IMR-90 (cell line): ENCODE measurements at regions not wholly inside any gene's neighbourhood (a gene's known extent, or its start where the extent isn't known, plus 50 kb on each side); places are given as distances from the start of the nearest gene placed in this dataset.

ENCODE experiments used
- ATAC-seq: fragments of 200-7000 bp; cut with Tn5 transposase; 2 replicates; pipeline ENCODE4 v1.9.1; 2020; ENCODE audit warnings: low read depth, mild to moderate bottlenecking, moderate library complexity
- BruUV-seq: library from RNA; stranded (reverse); fragments of 400-500 nt; replicated peaks from 2 replicates; lab custom pipeline; 2021; lab: Mats Ljungman, UMichigan
- CTCF ChIA-PET: fragments of 300-600 bp; formaldehyde crosslinking; extraction: SDS; loops from one replicate; lab custom pipeline; 2021; ENCODE audit warnings: antibody characterized with exemption; lab: Yijun Ruan, JAX
- POLR2A ChIA-PET: fragments of 300-600 bp; sonication (Branson Sonifier 250); formaldehyde crosslinking; loops from one replicate; lab custom pipeline; 2022; ENCODE audit warnings: antibody characterized with exemption; ENCODE audit not compliant: unreplicated experiment; lab: Charles Lee
- DNase-seq: peaks from one replicate; pipeline ENCODE4 v3.0.0; 2013
- H2AFZ ChIP-seq: replicated peaks from 2 replicates; pipeline ENCODE3; 2013; ENCODE audit warnings: low read length, mild to moderate bottlenecking; ENCODE audit not compliant: poor library complexity
- H2AK5ac ChIP-seq: 2 replicates; pipeline ENCODE4 v1.6.1; 2013; ENCODE audit warnings: low read depth, low read length, inconsistent platforms
- H2AK9ac ChIP-seq: replicated peaks from 2 replicates; pipeline ENCODE3; 2013; ENCODE audit warnings: mild to moderate bottlenecking, low read depth, low read length, moderate library complexity; ENCODE audit not compliant: poor library complexity
- H2BK120ac ChIP-seq: 2 replicates; pipeline ENCODE4 v1.6.1; 2013; ENCODE audit warnings: low read depth, low read length, inconsistent platforms
- H2BK15ac ChIP-seq: 3 replicates; pipeline ENCODE4 v1.6.1; 2013; ENCODE audit warnings: low read depth, low read length, inconsistent platforms
- H2BK20ac ChIP-seq: 2 replicates; pipeline ENCODE4 v1.6.1; 2013; ENCODE audit warnings: low read depth, mild to moderate bottlenecking, inconsistent platforms, low read length, moderate library complexity
- H2BK5ac ChIP-seq: 2 replicates; pipeline ENCODE4 v1.6.1; 2013; ENCODE audit warnings: mild to moderate bottlenecking, low read depth, low read length, inconsistent platforms; ENCODE audit not compliant: poor library complexity, severe bottlenecking
- H3K14ac ChIP-seq: replicated peaks from 2 replicates; pipeline ENCODE4 v1.6.1; 2013; ENCODE audit warnings: low read depth, low read length, inconsistent platforms
- H3K18ac ChIP-seq: 2 replicates; pipeline ENCODE4 v1.6.1; 2013; ENCODE audit warnings: low read depth, low read length, control low read depth
- H3K23ac ChIP-seq: 2 replicates; pipeline ENCODE4 v1.6.1; 2013; ENCODE audit warnings: low read depth, low read length, inconsistent platforms
- H3K27ac ChIP-seq: 2 replicates; pipeline ENCODE4 v1.5.1; 2013; ENCODE audit warnings: mild to moderate bottlenecking, control low read depth, low read length; ENCODE audit not compliant: insufficient read depth
- H3K27me3 ChIP-seq: 2 replicates; pipeline ENCODE4 v1.6.1; 2013; ENCODE audit warnings: low read length; ENCODE audit not compliant: control insufficient read depth, insufficient read depth
- H3K36me3 ChIP-seq: 2 replicates; pipeline ENCODE4 v1.6.1; 2013; ENCODE audit warnings: low read length, mixed read lengths; ENCODE audit not compliant: control insufficient read depth, insufficient read depth
- H3K4ac ChIP-seq: 2 replicates; pipeline ENCODE4 v1.6.1; 2013; ENCODE audit warnings: low read depth, low read length, inconsistent platforms
- H3K4me1 ChIP-seq: 2 replicates; pipeline ENCODE4 v1.6.1; 2013; ENCODE audit warnings: low read length, mixed read lengths; ENCODE audit not compliant: control insufficient read depth, insufficient read depth
- H3K4me2 ChIP-seq: 2 replicates; pipeline ENCODE4 v1.6.1; 2013; ENCODE audit warnings: low read depth, mild to moderate bottlenecking, control low read depth, low read length, moderate library complexity
- H3K4me3 ChIP-seq: 2 replicates; pipeline ENCODE4 v1.5.1; 2013; ENCODE audit warnings: low read depth, mild to moderate bottlenecking, control low read depth, low read length, moderate library complexity; ENCODE audit not compliant: insufficient read depth
- H3K56ac ChIP-seq: 2 replicates; pipeline ENCODE4 v1.6.1; 2013; ENCODE audit warnings: low read length, inconsistent platforms; ENCODE audit not compliant: insufficient read depth; ENCODE audit errors: extremely low read depth
- H3K79me1 ChIP-seq, 2 experiments: 2 replicates each; pipeline ENCODE4 v1.6.1; 2013; ENCODE audit warnings: low read length in 2 of 2, inconsistent platforms in 1 of 2, low read depth in 1 of 2
- H3K9ac ChIP-seq: 2 replicates; pipeline ENCODE4 v1.6.1; 2013; ENCODE audit warnings: low read depth, low read length, control low read depth
- H3K9me1 ChIP-seq: 2 replicates; pipeline ENCODE4 v1.6.1; 2013; ENCODE audit warnings: low read length, inconsistent platforms; ENCODE audit not compliant: insufficient read depth
- H3K9me3 ChIP-seq: 2 replicates; pipeline ENCODE4 v1.6.1; 2013; ENCODE audit warnings: low read length; ENCODE audit not compliant: control insufficient read depth, insufficient read depth
- H4K20me1 ChIP-seq: 2 replicates; pipeline ENCODE4 v1.6.1; 2013; ENCODE audit warnings: low read length, inconsistent platforms; ENCODE audit not compliant: insufficient read depth
- H4K5ac ChIP-seq: 2 replicates; pipeline ENCODE4 v1.6.1; 2013; ENCODE audit warnings: mild to moderate bottlenecking, low read depth, low read length, control low read depth
- H4K8ac ChIP-seq, 2 experiments: 2 replicates each; pipeline ENCODE4 v1.6.1; 2013; ENCODE audit warnings: low read depth in 2 of 2, low read length in 2 of 2, control low read depth in 1 of 2, inconsistent platforms in 1 of 2
- H4K91ac ChIP-seq: 2 replicates; pipeline ENCODE4 v1.6.1; 2013; ENCODE audit warnings: low read depth, low read length, inconsistent platforms; ENCODE audit not compliant: insufficient read depth
- BHLHE40 ChIP-seq: fragments of 150-350 bp; IDR thresholded peaks from 2 replicates; pipeline ENCODE4 v1.6.1; 2016; ENCODE audit warnings: mild to moderate bottlenecking, low read depth, low read length
- CEBPB ChIP-seq: IDR thresholded peaks from 2 replicates; pipeline ENCODE4 v1.6.1; 2012; ENCODE audit warnings: low read depth, low read length, improper control_type of control experiment
- CHD1 ChIP-seq: IDR thresholded peaks from 2 replicates; pipeline ENCODE4 v1.6.1; 2012; ENCODE audit warnings: low read depth, low read length, improper control_type of control experiment
- CTCF ChIP-seq: conservative IDR thresholded peaks from 2 replicates; pipeline ENCODE4 v1.5.1; 2012; ENCODE audit warnings: mild to moderate bottlenecking, low read depth, low read length, improper control_type of control experiment
- FOS ChIP-seq: fragments of 150-350 bp; IDR thresholded peaks from 2 replicates; pipeline ENCODE4 v1.6.1; 2016; ENCODE audit warnings: low read depth, low read length
- MAFK ChIP-seq: IDR thresholded peaks from 2 replicates; pipeline ENCODE4 v1.6.1; 2012; ENCODE audit warnings: low read depth, low read length, improper control_type of control experiment
- MAZ ChIP-seq: IDR thresholded peaks from 2 replicates; pipeline ENCODE4 v1.6.1; 2012; ENCODE audit warnings: low read depth, mild to moderate bottlenecking, low read length, improper control_type of control experiment, moderate library complexity, borderline replicate concordance
- MXI1 ChIP-seq: IDR thresholded peaks from 2 replicates; pipeline ENCODE4 v1.6.1; 2012; ENCODE audit warnings: low read depth, mild to moderate bottlenecking, low read length, moderate library complexity, borderline replicate concordance
- NFE2L2 ChIP-seq: fragments of 150-350 bp; IDR thresholded peaks from 2 replicates; pipeline ENCODE4 v1.6.1; 2016; ENCODE audit warnings: low read depth, mild to moderate bottlenecking, low read length
- POLR2A ChIP-seq: IDR thresholded peaks from 2 replicates; pipeline ENCODE4 v1.6.1; 2012; ENCODE audit warnings: mild to moderate bottlenecking, low read depth, low read length
- RAD21 ChIP-seq: IDR thresholded peaks from 2 replicates; pipeline ENCODE4 v1.6.1; 2012; ENCODE audit warnings: low read length, improper control_type of control experiment
- RCOR1 ChIP-seq: IDR thresholded peaks from 2 replicates; pipeline ENCODE4 v1.6.1; 2012; ENCODE audit warnings: mild to moderate bottlenecking, low read length, improper control_type of control experiment; ENCODE audit not compliant: insufficient replicate concordance
- RFX5 ChIP-seq: IDR thresholded peaks from 2 replicates; pipeline ENCODE4 v1.8.0; 2012; ENCODE audit warnings: low read depth, mild to moderate bottlenecking, low read length, moderate library complexity
- SMC3 ChIP-seq: fragments of 150-350 bp; IDR thresholded peaks from 2 replicates; pipeline ENCODE4 v1.6.1; 2016; ENCODE audit warnings: low read depth, mild to moderate bottlenecking, antibody characterized with exemption, low read length, moderate library complexity
- USF2 ChIP-seq: fragments of 150-350 bp; IDR thresholded peaks from 2 replicates; pipeline ENCODE4 v1.6.1; 2017; ENCODE audit warnings: mild to moderate bottlenecking, antibody characterized with exemption, low read length, low read depth
- WGBS, 2 experiments: methylation state at CpG; one replicate each; pipeline versions ENCODE4 v1.1.5 to v1.1.7; 2013; ENCODE audit warnings: missing lambda C conversion rate in 2 of 2; ENCODE audit not compliant: insufficient read length in 1 of 2; ENCODE audit errors: extremely low coverage in 2 of 2; 5-methylcytosine and 5-hydroxymethylcytosine counted together
- dilution Hi-C: fragments of 300-500 bp; cut with HindIII; formaldehyde crosslinking; loops from one replicate; pipeline ENCODE4 v1.14.3; 2018; ENCODE audit warnings: low sequenced_read_pairs; ENCODE audit not compliant: unreplicated experiment
- in situ Hi-C: fragments of 300-500 bp; cut with MboI; formaldehyde crosslinking; loops from 3 replicates; pipeline ENCODE4 v1.14.3; 2019; ENCODE audit warnings: low sequenced_read_pairs, inconsistent platforms, mixed read lengths
- intact Hi-C: fragments of 100-400 bp; cut with micrococcal nuclease; formaldehyde crosslinking; loops from 2 replicates; pipeline ENCODE4 v1.10.0; 2022
- TF ChIP-seq, protein P1 (sequence below): fragments of 150-350 bp; IDR thresholded peaks from 2 replicates; pipeline ENCODE4 v1.6.1; 2016; ENCODE audit warnings: low read depth, mild to moderate bottlenecking, low read length, moderate library complexity, borderline replicate concordance

DNA sequence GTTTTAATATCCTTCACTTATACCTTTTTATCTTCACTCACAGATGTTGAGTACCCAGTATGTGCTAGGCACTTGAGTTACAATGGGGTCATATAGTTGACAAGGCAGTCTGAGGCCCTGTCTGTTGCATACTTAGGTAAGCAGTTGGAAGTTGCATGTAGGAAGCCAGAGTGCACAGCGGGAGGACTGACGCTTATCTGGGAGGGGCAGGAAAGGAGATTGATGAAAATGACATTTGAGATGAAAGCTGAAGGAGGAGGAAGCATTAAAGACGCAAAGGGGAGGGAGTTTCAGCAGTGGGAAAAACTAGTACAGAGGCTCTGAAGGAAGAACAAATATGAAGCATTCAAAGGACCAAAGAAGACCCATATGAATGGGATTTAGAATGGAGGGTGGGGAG lies 266.2 kb downstream of the HTR7 start:
- Histone ChIP-seq H4K8ac (no peak overlapping the region), H4K20me1 (no peaks in the 10 kb centered on the region), H4K5ac (no peak overlapping the region), H2AK5ac (no peak overlapping the region), H2AK9ac (no peak overlapping the region), H3K14ac (no peak overlapping the region), H3K27ac (no peak overlapping the region), H3K9ac (no peak overlapping the region), H4K91ac (no peak overlapping the region), H3K27me3 (peaks cover 8% of the 10 kb centered on the region), H2BK120ac (no peak overlapping the region), H3K4me2 (no peak overlapping the region), H2AFZ (no peak overlapping the region), H3K23ac (no peak overlapping the region), H3K36me3 (no peaks in the 10 kb centered on the region), H3K4me1 (no peaks in the 10 kb centered on the region), H3K9me1 (no peaks in the 10 kb centered on the region; the same call in 1 of the 2 replicates), H3K56ac (no peak overlapping the region), H2BK20ac (no peak overlapping the region), H3K79me1 (no peaks in the 10 kb centered on the region), H2BK5ac (no peak overlapping the region), H2BK15ac (no peak overlapping the region), H3K4me3 (no peak overlapping the region), H3K4ac (no peak overlapping the region), H3K9me3 (no peaks in the 10 kb centered on the region), H3K18ac (no peak overlapping the region)
- ChIA-PET CTCF (interaction anchor here (2.3 kb wide), 1 partner anchor 303 kb away, joined by 10 read pairs; no protein-coding TSS in a partner anchor), POLR2A (no interaction called here)
- ATAC-seq (no peak), DNase-seq (no peak)
- no peak for TF ChIP-seq USF2
- no peak for TF ChIP-seq CEBPB
- no peak for TF ChIP-seq MAZ
- no peak for TF ChIP-seq CHD1
- no peak for TF ChIP-seq CTCF
- TF ChIP-seq RAD21 = no peak
- no peak for TF ChIP-seq FOS
- TF ChIP-seq, protein P1, sequence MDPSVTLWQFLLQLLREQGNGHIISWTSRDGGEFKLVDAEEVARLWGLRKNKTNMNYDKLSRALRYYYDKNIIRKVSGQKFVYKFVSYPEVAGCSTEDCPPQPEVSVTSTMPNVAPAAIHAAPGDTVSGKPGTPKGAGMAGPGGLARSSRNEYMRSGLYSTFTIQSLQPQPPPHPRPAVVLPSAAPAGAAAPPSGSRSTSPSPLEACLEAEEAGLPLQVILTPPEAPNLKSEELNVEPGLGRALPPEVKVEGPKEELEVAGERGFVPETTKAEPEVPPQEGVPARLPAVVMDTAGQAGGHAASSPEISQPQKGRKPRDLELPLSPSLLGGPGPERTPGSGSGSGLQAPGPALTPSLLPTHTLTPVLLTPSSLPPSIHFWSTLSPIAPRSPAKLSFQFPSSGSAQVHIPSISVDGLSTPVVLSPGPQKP = no peak
- TF ChIP-seq SMC3 = no peak
- no peak for TF ChIP-seq MAFK
- TF ChIP-seq NFE2L2 = no peak
- TF ChIP-seq MXI1 = no peak
- TF ChIP-seq BHLHE40 = no peak
- TF ChIP-seq RFX5 = no peak
- TF ChIP-seq RCOR1 = no peak
- TF ChIP-seq POLR2A = no peak
- BruUV-seq = no TSS peak
- dilution Hi-C loops = no loop called here
- WGBS, 2 experiments = 78% methylated on average over 3 of the region's 3 CpGs; no CpG with 5 or more reads in 1 of the 2 experiments
- intact Hi-C loops = loop anchor here (5.0 to 10.0 kb wide), 2 partner anchors 634 to 1167 kb away; no protein-coding TSS in a partner anchor
- in situ Hi-C loops = no loop called here
